Mucosa of rectum (tissue), 2 donors: ENCODE measurements at regions not wholly inside any gene's neighbourhood (a gene's known extent, or its start where the extent isn't known, plus 50 kb on each side); places are given as distances from the start of the nearest gene placed in this dataset.

ENCODE experiments used
- H3K27ac ChIP-seq, 2 donors: one replicate each; pipeline ENCODE4 v1.7.0; 2013; ENCODE audit warnings: inconsistent platforms in 2 of 2, low read depth in 2 of 2, low read length in 2 of 2
- H3K27me3 ChIP-seq, 2 donors: one replicate each; pipeline ENCODE4 v1.7.0; 2013; ENCODE audit warnings: low read length in 2 of 2; ENCODE audit not compliant: control insufficient read depth in 2 of 2, insufficient read depth in 2 of 2
- H3K36me3 ChIP-seq, 2 donors: one replicate each; pipeline ENCODE4 v1.7.0; 2013; ENCODE audit warnings: low read length in 2 of 2; ENCODE audit not compliant: control insufficient read depth in 2 of 2, insufficient read depth in 2 of 2
- H3K4me1 ChIP-seq, 2 donors: one replicate each; pipeline ENCODE4 v1.7.0; 2013; ENCODE audit warnings: low read length in 2 of 2, mild to moderate bottlenecking in 1 of 2; ENCODE audit not compliant: control insufficient read depth in 2 of 2, insufficient read depth in 2 of 2
- H3K4me3 ChIP-seq, 2 donors: one replicate each; pipeline ENCODE4 v1.7.0; 2013; ENCODE audit warnings: low read length in 2 of 2
- H3K9ac ChIP-seq, 2 donors: one replicate each; pipeline ENCODE4 v1.7.0; 2013; ENCODE audit warnings: low read length in 2 of 2, low read depth in 1 of 2, mild to moderate bottlenecking in 1 of 2
- H3K9me3 ChIP-seq, 2 donors: one replicate each; pipeline ENCODE4 v1.7.0; 2013; ENCODE audit warnings: low read length in 2 of 2; ENCODE audit not compliant: control insufficient read depth in 2 of 2
- donor health status: healthy.
- donor health status: Normal muscosa, but diverticular disease.

GRCh38 chr13:74006666-74007065, 127.5 kb downstream of the KLF12 start:
- Histone ChIP-seq H3K4me3 (no peak overlapping the region), H3K27me3 (no peaks in the 10 kb centered on the region), H3K27ac (no peak overlapping the region), H3K4me1 (no peaks in the 10 kb centered on the region), H3K9me3 (no peaks in the 10 kb centered on the region), H3K9ac (no peak overlapping the region), H3K36me3 (no peaks in the 10 kb centered on the region)

- Histone ChIP-seq H3K4me3 (no peak overlapping the region), H3K9me3 (no peaks in the 10 kb centered on the region), H3K9ac (no peak overlapping the region), H3K36me3 (no peaks in the 10 kb centered on the region), H3K4me1 (no peaks in the 10 kb centered on the region), H3K27ac (no peak overlapping the region), H3K27me3 (no peaks in the 10 kb centered on the region)
Observed at GRCh38 chr13:74005320-74006157, 128.7 kb downstream of the KLF12 start.

GRCh38 chr13:74004109-74004508, 130.1 kb downstream of the KLF12 start:
- no peak overlapping the region for H3K9ac ChIP-seq
- no peaks in the 10 kb centered on the region for H3K4me1 ChIP-seq
- H3K4me3 ChIP-seq: no peak overlapping the region
- H3K36me3 ChIP-seq: no peaks in the 10 kb centered on the region
- no peak overlapping the region for H3K27ac ChIP-seq
- no peaks in the 10 kb centered on the region for H3K9me3 ChIP-seq
- H3K27me3 ChIP-seq: no peaks in the 10 kb centered on the region

GRCh38 chr13:74003374-74003773, 130.8 kb downstream of the KLF12 start:
- H3K9ac ChIP-seq: no peak overlapping the region
- H3K27me3 ChIP-seq: no peaks in the 10 kb centered on the region
- no peak overlapping the region for H3K4me3 ChIP-seq
- no peaks in the 10 kb centered on the region for H3K4me1 ChIP-seq
- H3K36me3 ChIP-seq: no peaks in the 10 kb centered on the region
- H3K9me3 ChIP-seq: no peaks in the 10 kb centered on the region
- H3K27ac ChIP-seq: no peak overlapping the region

GRCh38 chr13:74000876-74001275, 133.3 kb downstream of the KLF12 start:
- H3K4me1 ChIP-seq: no peaks in the 10 kb centered on the region
- H3K27me3 ChIP-seq: no peaks in the 10 kb centered on the region
- no peak overlapping the region for H3K4me3 ChIP-seq
- no peak overlapping the region for H3K9ac ChIP-seq
- H3K36me3 ChIP-seq: no peaks in the 10 kb centered on the region
- H3K9me3 ChIP-seq: no peaks in the 10 kb centered on the region
- H3K27ac ChIP-seq: no peak overlapping the region

- H3K9ac ChIP-seq: no peak overlapping the region
- H3K27me3 ChIP-seq: no peaks in the 10 kb centered on the region
- no peaks in the 10 kb centered on the region for H3K4me1 ChIP-seq
- no peak overlapping the region for H3K4me3 ChIP-seq
- H3K36me3 ChIP-seq: no peaks in the 10 kb centered on the region
- H3K9me3 ChIP-seq: no peaks in the 10 kb centered on the region
- no peak overlapping the region for H3K27ac ChIP-seq
Observed at GRCh38 chr13:73998631-73999030, 135.6 kb downstream of the KLF12 start.

GRCh38 chr13:73997964-73998363, 136.2 kb downstream of the KLF12 start:
- H3K4me3 ChIP-seq: no peak overlapping the region
- no peaks in the 10 kb centered on the region for H3K9me3 ChIP-seq
- no peaks in the 10 kb centered on the region for H3K4me1 ChIP-seq
- H3K27ac ChIP-seq: no peak overlapping the region
- no peaks in the 10 kb centered on the region for H3K36me3 ChIP-seq
- H3K27me3 ChIP-seq: no peaks in the 10 kb centered on the region
- no peak overlapping the region for H3K9ac ChIP-seq

GRCh38 chr13:73996569-73996968, 137.6 kb downstream of the KLF12 start:
- Histone ChIP-seq H3K4me1 (no peaks in the 10 kb centered on the region), H3K4me3 (no peak overlapping the region), H3K36me3 (no peaks in the 10 kb centered on the region), H3K27ac (no peak overlapping the region), H3K9ac (no peak overlapping the region), H3K9me3 (no peaks in the 10 kb centered on the region), H3K27me3 (no peaks in the 10 kb centered on the region)

GRCh38 chr13:73995736-73996135, 138.5 kb downstream of the KLF12 start:
- no peak overlapping the region for H3K4me3 ChIP-seq
- H3K36me3 ChIP-seq: no peaks in the 10 kb centered on the region
- H3K9ac ChIP-seq: no peak overlapping the region
- H3K9me3 ChIP-seq: no peaks in the 10 kb centered on the region
- H3K27ac ChIP-seq: no peak overlapping the region
- no peaks in the 10 kb centered on the region for H3K27me3 ChIP-seq
- no peaks in the 10 kb centered on the region for H3K4me1 ChIP-seq

GRCh38 chr13:73993661-73994060, 140.5 kb downstream of the KLF12 start:
- peaks cover 0 to 5% of the 10 kb centered on the region in 2 donors for H3K4me1 ChIP-seq
- H3K36me3 ChIP-seq: no peaks in the 10 kb centered on the region
- H3K9ac ChIP-seq: no peak overlapping the region
- H3K27me3 ChIP-seq: no peaks in the 10 kb centered on the region
- H3K9me3 ChIP-seq: no peaks in the 10 kb centered on the region
- no peak overlapping the region for H3K27ac ChIP-seq
- no peak overlapping the region for H3K4me3 ChIP-seq
